Astrocyte of the spinal cord (primary cell): ENCODE measurements at regions not wholly inside any gene's neighbourhood (a gene's known extent, or its start where the extent isn't known, plus 50 kb on each side); places are given as distances from the start of the nearest gene placed in this dataset.

ENCODE experiments used
- DNase-seq: peaks from one replicate; pipeline ENCODE4 v3.0.0; 2011; ENCODE audit warnings: low read depth, low spot score
- H3K4me3 ChIP-seq: 2 replicates; pipeline ENCODE4 v1.5.1; 2011; ENCODE audit warnings: low read depth, mild to moderate bottlenecking, low read length, moderate library complexity
- CTCF ChIP-seq: IDR thresholded peaks from 2 replicates; pipeline ENCODE4 v1.5.1; 2012; ENCODE audit warnings: low read depth, mild to moderate bottlenecking, low read length, inconsistent platforms
- in situ Hi-C: cut with HindIII; loops from 2 replicates; pipeline ENCODE4 v1.10.0; 2017; ENCODE audit warnings: low sequenced_read_pairs

- TF ChIP-seq CTCF = no peak
- DNase-seq = no peak
- H3K4me3 ChIP-seq = no peak overlapping the region
- in situ Hi-C loops = no loop called here
Measured at GRCh38 chr19:32040236-32040635, 305.2 kb upstream of the ZNF507 start.

- in situ Hi-C loops = no loop called here
- peak; percentile 29 for DNase-seq
- H3K4me3 ChIP-seq = no peak overlapping the region
- peak; percentile 75 for TF ChIP-seq CTCF
Measured at GRCh38 chr19:32041681-32042292, 303.6 kb upstream of the ZNF507 start.

DNA sequence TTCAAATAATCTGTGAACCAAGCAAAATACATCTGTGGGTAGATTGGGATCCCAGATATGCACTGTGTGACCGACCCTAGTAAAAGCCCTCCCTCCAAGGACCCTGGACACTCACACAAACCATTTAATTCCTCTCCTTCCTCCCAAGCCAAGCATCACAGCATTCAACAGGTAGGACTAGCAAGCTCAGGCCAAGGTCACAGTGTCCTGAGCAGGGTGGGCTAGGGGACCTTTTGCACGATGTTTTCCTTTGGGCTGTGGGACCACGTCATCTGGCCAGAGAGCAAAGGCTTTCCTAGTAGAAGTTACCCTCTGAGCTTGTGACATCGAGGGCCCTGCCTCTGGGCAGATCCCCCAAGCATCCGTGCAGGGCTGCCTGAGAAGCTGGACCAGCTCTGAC, 297.6 kb upstream of the ZNF507 start:
- no peak for TF ChIP-seq CTCF
- in situ Hi-C loops = no loop called here
- DNase-seq = no peak
- H3K4me3 ChIP-seq = no peak overlapping the region

- no peak overlapping the region for H3K4me3 ChIP-seq
- no peak for TF ChIP-seq CTCF
- DNase-seq = no peak
- in situ Hi-C loops = no loop called here
Measured at GRCh38 chr19:32053376-32053775, 292.0 kb upstream of the ZNF507 start.

DNA sequence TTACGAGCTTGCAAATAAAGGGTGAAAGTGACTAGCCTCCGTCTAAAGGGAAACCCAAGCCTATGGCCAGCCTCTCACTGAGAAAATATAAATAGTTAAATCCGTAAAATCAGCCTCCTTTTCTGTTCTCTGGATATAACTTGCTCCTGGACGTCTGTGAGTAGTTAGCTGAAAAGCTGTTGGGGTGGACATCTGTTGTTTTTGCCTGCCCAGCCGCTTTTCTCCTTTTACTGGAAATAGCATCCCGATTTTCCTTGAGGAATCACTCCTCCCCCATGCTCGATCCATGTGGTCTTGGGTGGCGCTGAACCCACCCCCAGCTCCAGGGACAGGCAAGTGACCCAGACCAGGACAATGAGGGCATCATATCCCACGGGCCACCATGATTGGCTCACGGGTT, 291.5 kb upstream of the ZNF507 start:
- no peak for TF ChIP-seq CTCF
- in situ Hi-C loops = no loop called here

GRCh38 chr19:32058131-32058530, 287.3 kb upstream of the ZNF507 start:
- no peak for DNase-seq
- H3K4me3 ChIP-seq = no peak overlapping the region
- in situ Hi-C loops = no loop called here
- TF ChIP-seq CTCF = no peak

More for the DNA sequence above, 291.5 kb upstream of the ZNF507 start:
- no peak overlapping the region for H3K4me3 ChIP-seq
- DNase-seq = no peak

DNA sequence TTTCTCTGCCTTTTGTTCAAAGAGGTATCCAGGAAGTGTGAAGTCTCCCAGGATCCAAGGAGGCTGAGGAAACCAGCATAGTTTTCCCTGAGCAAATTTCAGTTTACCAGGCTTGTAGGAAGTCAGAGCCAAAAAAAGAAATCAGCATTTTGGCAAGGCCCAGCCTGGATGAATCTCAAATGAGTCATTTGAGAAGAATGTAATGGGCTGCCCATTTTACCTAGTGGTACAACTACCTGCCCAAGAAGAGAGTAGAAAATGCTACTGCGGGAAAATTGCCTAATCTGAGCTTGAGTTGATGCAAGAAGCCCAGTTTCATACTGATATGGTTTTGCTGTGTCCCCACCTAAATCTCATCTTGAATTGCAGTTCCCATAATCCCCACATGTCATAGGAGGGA, 284.1 kb upstream of the ZNF507 start:
- DNase-seq = no peak
- in situ Hi-C loops = no loop called here
- TF ChIP-seq CTCF = no peak
- H3K4me3 ChIP-seq = no peak overlapping the region
